IPS-NIHi7 (cell line): ENCODE measurements at regions not wholly inside any gene's neighbourhood (a gene's known extent, or its start where the extent isn't known, plus 50 kb on each side); places are given as distances from the start of the nearest gene placed in this dataset.
"Not testable (repeated sequence)": the region's sequence is repeated elsewhere in the genome, so short reads cannot be mapped to it uniquely, and the experiment has no call there.

Experiments used
- DNase-seq: peaks from one replicate; pipeline ENCODE4 v3.0.0; 2012; ENCODE audit warnings: mixed read lengths; ENCODE audit errors: extremely low spot score

DNA sequence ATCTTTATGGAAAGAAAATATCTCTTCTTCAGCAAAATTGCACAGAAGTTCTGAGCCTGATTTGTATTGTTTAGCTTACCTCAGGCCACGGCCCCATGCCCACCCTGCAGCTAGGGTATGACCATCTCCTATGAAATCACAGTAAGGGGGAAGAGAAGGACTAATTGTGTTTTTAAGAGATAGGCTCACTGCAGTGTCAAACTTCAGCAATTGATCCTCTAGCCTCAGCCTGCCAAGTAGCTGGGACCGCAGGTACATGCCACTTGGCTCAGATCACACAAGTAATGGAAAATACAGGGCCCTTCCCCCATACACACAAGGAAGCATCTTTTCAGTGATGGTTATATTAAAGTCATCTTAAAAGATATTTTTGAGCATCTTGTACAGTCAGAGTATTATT, 60.0 kb downstream of the DMAC1 start:
- no peak for DNase-seq

- DNase-seq: no peak
Observed at GRCh38 chr9:7735311-7735710, 64.3 kb downstream of the DMAC1 start.

DNA sequence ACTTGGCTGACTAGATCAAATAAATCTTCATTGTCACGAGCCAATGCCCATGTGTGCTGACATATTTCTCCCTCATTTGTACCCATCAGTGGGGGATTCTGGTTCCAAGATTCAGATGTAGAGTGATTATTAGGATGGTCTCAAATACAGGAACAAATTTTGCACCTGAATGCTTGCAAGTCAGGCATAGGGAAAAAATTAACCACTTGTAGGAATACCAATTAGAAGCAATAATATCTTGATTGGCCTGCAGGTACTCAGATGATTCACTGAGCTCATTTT, 69.5 kb downstream of the DMAC1 start:
- no peak for DNase-seq

GRCh38 chr9:7729371-7730163, 70.0 kb downstream of the DMAC1 start:
- no peak for DNase-seq

DNA sequence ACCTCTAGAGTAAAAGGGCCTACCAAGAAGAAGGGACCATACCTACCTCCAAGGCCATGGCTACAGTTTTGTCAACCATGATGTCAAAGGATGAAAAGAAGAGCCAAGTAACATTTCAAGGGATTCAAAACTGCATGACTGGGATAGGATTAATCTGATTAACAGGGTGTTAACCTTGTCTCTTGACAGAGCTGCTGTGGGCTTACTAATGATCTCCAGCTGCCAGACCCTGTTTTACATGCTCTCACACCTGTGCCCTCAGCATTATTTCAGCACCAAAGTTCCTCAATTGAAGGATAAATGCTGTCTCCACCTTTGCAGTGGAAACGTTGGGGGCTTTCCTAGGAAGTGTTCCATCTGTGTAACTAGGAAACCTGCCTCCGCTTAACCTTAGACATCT, 78.3 kb downstream of the DMAC1 start:
- DNase-seq: no peak

DNA sequence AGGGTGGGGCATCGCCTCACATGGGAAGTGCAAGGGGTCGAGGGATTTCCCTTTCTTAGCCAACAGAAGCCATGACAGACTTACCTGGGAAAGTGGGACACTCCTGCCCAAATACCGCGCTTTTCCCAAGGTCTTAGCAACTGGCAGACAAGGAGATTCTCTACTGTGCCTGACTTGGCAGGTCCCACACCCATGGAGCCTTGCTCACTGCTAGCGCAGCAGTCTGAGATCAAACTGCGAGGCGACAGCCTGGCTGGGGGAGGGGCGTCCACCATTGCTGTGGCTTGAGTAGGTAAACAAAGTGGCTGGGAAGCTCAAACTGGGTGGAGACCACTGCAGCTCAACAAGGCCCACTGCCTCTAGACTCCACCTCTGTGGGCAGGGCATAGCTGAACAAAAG, 86.5 kb downstream of the DMAC1 start:
- not testable (repeated sequence) for DNase-seq

GRCh38 chr9:7710686-7711085, 88.9 kb downstream of the DMAC1 start:
- DNase-seq: no peak

GRCh38 chr9:7707934-7708333, 91.6 kb downstream of the DMAC1 start:
- no peak for DNase-seq

DNA sequence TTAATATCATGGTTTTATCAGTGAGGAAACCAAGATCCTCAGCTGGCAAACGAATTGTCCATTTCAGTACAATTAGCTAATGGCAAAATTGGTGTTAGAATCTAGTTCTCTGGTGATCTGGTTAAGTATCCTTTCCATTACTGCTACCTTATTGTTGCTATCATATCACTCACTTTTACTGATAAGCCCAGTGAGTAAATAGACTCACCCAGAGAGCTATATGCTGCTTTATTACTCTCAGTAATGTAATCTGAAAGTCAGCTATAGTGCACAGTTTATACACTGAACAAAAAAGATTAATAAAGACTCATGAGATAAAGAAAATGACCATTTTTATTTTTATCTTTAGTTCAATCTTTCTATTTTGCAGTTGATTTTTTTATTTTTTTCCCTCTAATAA, 95.0 kb downstream of the DMAC1 start:
- no peak for DNase-seq

DNA sequence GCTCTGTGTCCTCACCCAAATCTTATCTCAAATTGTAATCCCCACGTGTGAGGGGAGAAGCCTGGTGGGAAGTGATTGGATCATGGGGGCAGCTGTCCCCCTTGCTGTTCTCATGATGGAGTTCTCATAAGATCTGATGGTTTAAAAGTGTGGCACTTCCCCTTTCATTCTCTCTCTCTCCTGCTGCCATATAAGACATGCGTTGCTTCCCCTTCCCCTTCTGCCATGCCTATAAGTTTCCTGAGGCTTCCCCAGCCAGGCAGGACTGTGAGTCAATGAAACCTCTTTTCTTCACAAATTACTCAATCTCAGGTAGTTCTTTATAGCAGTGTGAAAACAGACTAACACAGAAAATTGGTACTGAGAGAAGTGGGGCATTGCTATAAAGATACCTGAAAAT, 107.7 kb downstream of the DMAC1 start:
- no peak for DNase-seq

GRCh38 chr9:7690014-7690413, 109.6 kb downstream of the DMAC1 start:
- DNase-seq: no peak

- no peak for DNase-seq
Observed at GRCh38 chr9:7688626-7689025, 111.0 kb downstream of the DMAC1 start.

DNA sequence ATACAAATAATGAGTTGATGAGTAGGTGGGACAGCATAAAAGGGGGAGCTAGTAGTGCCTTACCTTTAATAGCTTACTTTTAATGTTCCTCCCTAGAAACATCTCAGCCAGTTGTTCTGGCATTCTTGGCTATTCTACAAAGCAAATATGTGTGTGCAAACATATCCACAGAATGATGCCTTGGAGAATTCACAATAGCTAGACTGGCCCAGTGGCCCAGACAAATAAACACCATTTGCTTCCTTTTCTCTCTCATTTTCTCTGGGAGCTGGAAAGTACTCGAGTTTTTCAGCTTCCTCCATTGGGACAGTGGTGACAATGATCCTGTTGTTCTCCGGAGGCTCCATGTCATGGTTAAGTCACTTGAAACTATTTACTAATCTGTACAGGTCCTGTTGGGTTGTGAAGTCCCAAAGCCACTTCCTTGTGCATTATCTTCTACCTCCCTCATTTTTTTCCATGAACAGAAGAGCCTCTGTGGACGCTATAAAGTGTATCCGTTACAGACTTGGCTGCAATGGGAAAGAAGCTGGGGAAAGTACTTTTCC, 122.9 kb downstream of the DMAC1 start:
- DNase-seq: no peak

- DNase-seq: no peak
Observed at GRCh38 chr9:7671847-7672246, 127.7 kb downstream of the DMAC1 start.

GRCh38 chr9:7668541-7668940, 131.0 kb downstream of the DMAC1 start:
- DNase-seq: no peak

DNA sequence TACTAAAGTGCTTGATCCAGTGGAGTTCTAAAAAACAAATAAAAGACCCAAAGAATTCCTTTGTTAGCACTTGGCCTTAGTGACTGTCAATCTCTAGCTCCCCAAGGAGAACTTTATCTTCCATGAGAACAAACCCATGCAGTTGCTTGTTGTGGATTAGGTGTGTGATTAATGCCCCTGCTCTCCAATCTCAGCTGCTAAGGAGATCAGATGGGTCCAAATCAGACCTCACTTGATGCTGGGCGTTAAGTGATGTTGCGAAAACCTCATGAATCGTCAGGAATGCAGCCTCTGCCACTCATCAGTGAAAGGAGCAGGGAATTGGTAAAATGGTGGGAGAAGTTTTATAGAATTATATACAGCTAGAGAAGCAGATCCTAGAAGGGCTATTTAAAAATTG, 133.7 kb downstream of the DMAC1 start:
- peak; percentile 13 for DNase-seq

DNA sequence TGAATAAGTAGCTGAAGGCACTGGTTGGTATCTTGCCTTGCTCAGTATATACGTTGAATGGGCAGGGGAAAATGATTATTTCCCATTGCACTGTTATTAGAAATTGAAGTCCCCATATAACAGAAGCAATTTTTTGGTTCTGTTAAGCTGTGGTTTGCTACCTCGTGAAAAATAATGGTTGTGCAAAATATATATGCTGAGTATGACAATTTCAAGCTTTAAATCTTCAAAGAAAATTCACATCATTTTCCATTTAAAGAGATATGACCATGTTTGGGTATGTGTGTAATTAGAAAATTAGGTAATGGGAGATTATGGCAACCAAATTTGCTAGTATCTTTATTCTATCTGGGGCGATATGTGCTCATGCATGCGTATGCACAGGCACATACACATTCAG, 139.8 kb downstream of the DMAC1 start:
- DNase-seq: no peak

GRCh38 chr9:7656636-7657035, 142.9 kb downstream of the DMAC1 start:
- DNase-seq: no peak

- DNase-seq: no peak
Observed at GRCh38 chr9:7653262-7653661, 146.3 kb downstream of the DMAC1 start.

GRCh38 chr9:7640231-7640630, 159.3 kb downstream of the DMAC1 start:
- no peak for DNase-seq

GRCh38 chr9:7639471-7639870, 160.1 kb downstream of the DMAC1 start:
- DNase-seq: no peak

- DNase-seq: no peak
Observed at GRCh38 chr9:7636838-7637467, 162.6 kb downstream of the DMAC1 start.

- no peak for DNase-seq
Observed at GRCh38 chr9:7636309-7636708, 163.3 kb downstream of the DMAC1 start.
